CD14-positive monocyte (primary cell): ENCODE measurements at regions not wholly inside any gene's neighbourhood (a gene's known extent, or its start where the extent isn't known, plus 50 kb on each side); places are given as distances from the start of the nearest gene placed in this dataset.

Source experiments
- DNase-seq, 3 donors: peaks; one replicate each; pipeline ENCODE4 v3.0.0-alpha.2; 2011 to 2022
- H2AFZ ChIP-seq: 2 replicates; pipeline ENCODE4 v1.6.0; 2012; ENCODE audit warnings: mild to moderate bottlenecking, low read depth, low read length, inconsistent platforms; ENCODE audit not compliant: insufficient read depth, poor library complexity, severe bottlenecking
- H3K27ac ChIP-seq, 2 donors: 1 replicate in 1 of 2; 2 replicates in 1 of 2; pipeline ENCODE4 v1.5.1; 2012 to 2013; ENCODE audit warnings: low read length in 2 of 2, control low read depth in 1 of 2, inconsistent platforms in 1 of 2, low read depth in 1 of 2, mild to moderate bottlenecking in 1 of 2
- H3K27me3 ChIP-seq, 2 donors: one replicate each; pipeline versions ENCODE4 v1.6.0 to v1.6.1; 2011 to 2013; ENCODE audit warnings: low read length in 2 of 2; ENCODE audit not compliant: control insufficient read depth in 2 of 2, insufficient read depth in 2 of 2
- H3K36me3 ChIP-seq, 2 donors: replicated peaks in 1 of 2; 1 replicate in 1 of 2; 2 replicates in 1 of 2; pipeline versions ENCODE4 v1.5.1 to v1.6.1; 2012 to 2013; ENCODE audit warnings: low read length in 2 of 2, control low read depth in 1 of 2, inconsistent platforms in 1 of 2, mild to moderate bottlenecking in 1 of 2; ENCODE audit not compliant: insufficient read depth in 2 of 2, control insufficient read depth in 1 of 2
- H3K4me1 ChIP-seq, 2 donors: 1 replicate in 1 of 2; 2 replicates in 1 of 2; pipeline versions ENCODE4 v1.5.1 to v1.6.1; 2012 to 2013; ENCODE audit warnings: low read length in 2 of 2, control low read depth in 1 of 2, inconsistent platforms in 1 of 2, mild to moderate bottlenecking in 1 of 2, moderate library complexity in 1 of 2; ENCODE audit not compliant: insufficient read depth in 2 of 2, control insufficient read depth in 1 of 2
- H3K4me2 ChIP-seq: replicated peaks from 2 replicates; pipeline ENCODE3; 2012; ENCODE audit warnings: low read length, moderate library complexity, mild to moderate bottlenecking; ENCODE audit not compliant: poor library complexity, severe bottlenecking; ENCODE audit errors: extremely low read depth
- H3K4me3 ChIP-seq, 3 experiments: fragments of 200-600 bp in 1 of 3; sonication (generic) in 1 of 3; replicated peaks in 1 of 3; 1 replicate in 2 of 3; 2 replicates in 1 of 3; pipeline ENCODE4 v1.5.1; 2011 to 2013; ENCODE audit warnings: low read length in 3 of 3, mild to moderate bottlenecking in 3 of 3, control low read depth in 2 of 3, low read depth in 2 of 3, inconsistent platforms in 1 of 3, moderate library complexity in 1 of 3
- H3K79me2 ChIP-seq: 2 replicates; pipeline ENCODE4 v1.6.0; 2012; ENCODE audit warnings: mild to moderate bottlenecking, control low read depth, inconsistent platforms, low read length, moderate library complexity; ENCODE audit not compliant: insufficient read depth
- H3K9ac ChIP-seq: 2 replicates; pipeline ENCODE4 v1.6.0; 2017; ENCODE audit warnings: low read length, mild to moderate bottlenecking; ENCODE audit not compliant: insufficient read depth, poor library complexity, severe bottlenecking
- H3K9me3 ChIP-seq, 2 donors: replicated peaks in 1 of 2; 1 replicate in 1 of 2; 2 replicates in 1 of 2; pipeline versions ENCODE4 v1.5.1 to v1.6.1; 2012 to 2013; ENCODE audit warnings: low read length in 2 of 2, control low read depth in 1 of 2; ENCODE audit not compliant: control insufficient read depth in 1 of 2, insufficient read depth in 1 of 2
- H4K20me1 ChIP-seq: 2 replicates; pipeline ENCODE4 v1.6.0; 2012; ENCODE audit warnings: mild to moderate bottlenecking, low read length, control low read depth, moderate library complexity; ENCODE audit not compliant: insufficient read depth
- H3K27ac Mint-ChIP-seq, 7 donors: one replicate each; pipeline ENCODE4 v1.8.0; 2020; ENCODE audit warnings: mild to moderate bottlenecking in 7 of 7, mixed read lengths in 7 of 7, moderate library complexity in 6 of 7, inconsistent platforms in 2 of 7
- H3K27me3 Mint-ChIP-seq, 3 donors: one replicate each; pipeline ENCODE4 v1.8.0; 2021 to 2022; ENCODE audit warnings: low read depth in 3 of 3, mild to moderate bottlenecking in 3 of 3, mixed read lengths in 3 of 3, moderate library complexity in 3 of 3, inconsistent platforms in 1 of 3
- H3K36me3 Mint-ChIP-seq, 2 donors: one replicate each; pipeline ENCODE4 v1.8.0; 2020; ENCODE audit warnings: mixed read lengths in 2 of 2, inconsistent platforms in 1 of 2, mild to moderate bottlenecking in 1 of 2
- H3K4me1 Mint-ChIP-seq: one replicate; pipeline ENCODE4 v1.8.0; 2020; ENCODE audit warnings: mild to moderate bottlenecking, mixed read lengths
- H3K4me3 Mint-ChIP-seq, 2 donors: one replicate each; pipeline ENCODE4 v1.8.0; 2020; ENCODE audit warnings: mild to moderate bottlenecking in 2 of 2, mixed read lengths in 2 of 2, moderate library complexity in 1 of 2
- H3K9me3 Mint-ChIP-seq, 7 donors: one replicate each; pipeline ENCODE4 v1.8.0; 2020 to 2022; ENCODE audit warnings: mixed read lengths in 7 of 7, mild to moderate bottlenecking in 6 of 7, moderate library complexity in 6 of 7, inconsistent platforms in 2 of 7
- CTCF ChIP-seq: fragments of 200-600 bp; IDR thresholded peaks from one replicate; pipeline ENCODE4 v1.8.0; 2022; ENCODE audit warnings: antibody characterized with exemption, mild to moderate bottlenecking
- WGBS: methylation state at CpG from one replicate; pipeline ENCODE4 v1.1.5; 2013; ENCODE audit warnings: missing lambda C conversion rate; ENCODE audit not compliant: insufficient coverage; 5-methylcytosine and 5-hydroxymethylcytosine counted together
- intact Hi-C, 2 donors: fragments of 100-400 bp; cut with micrococcal nuclease; formaldehyde crosslinking; loops; one replicate each; pipeline versions ENCODE4 v1.15.0 to v1.15.1; 2023

GRCh38 chr2:37827455-37827854 lies 97.6 kb upstream of the RMDN2 start:
- no peaks in the 10 kb centered on the region for H3K27me3 ChIP-seq
- H3K79me2 ChIP-seq, result peaks cover 64% of the 10 kb centered on the region
- peak overlapping the region in 1 of 3 experiments; percentile 60 for H3K4me3 ChIP-seq
- H3K4me1 ChIP-seq, result peaks cover 98% of the 10 kb centered on the region in 2 donors
- Mint-ChIP-seq H3K36me3 (peaks cover 6 to 18% of the 10 kb centered on the region in 2 donors), H3K4me1 (peaks cover 94% of the 10 kb centered on the region), H3K27ac (peak overlapping the region; percentile 92 to 99 (median 97)), H3K27me3 (no peaks in the 10 kb centered on the region), H3K9me3 (peaks cover 0 to 2% (median 0%) of the 10 kb centered on the region in 7 donors), H3K4me3 (peak overlapping the region in 1 of 2 donors; percentile 86)
- DNase-seq, result no peak
- TF ChIP-seq CTCF, result no peak
- peak overlapping the region; percentile 69 for H3K4me2 ChIP-seq
- H4K20me1 ChIP-seq, result no peaks in the 10 kb centered on the region
- no peaks in the 10 kb centered on the region for H3K36me3 ChIP-seq
- H3K9ac ChIP-seq, result no peak overlapping the region
- peak overlapping the region in 1 of 2 donors; percentile 97 for H3K27ac ChIP-seq
- intact Hi-C loops, result loop anchor here in 1 of 2 donors (5.0 to 10.0 kb wide), 4 partner anchors 65 to 480 kb away; no protein-coding TSS in a partner anchor
- no peak overlapping the region for H2AFZ ChIP-seq
- no peaks in the 10 kb centered on the region for H3K9me3 ChIP-seq
- 91% methylated on average over 7 of the region's 7 CpGs for WGBS

GRCh38 chr2:37827911-37828511 lies 97.1 kb upstream of the RMDN2 start:
- Mint-ChIP-seq H3K27me3 (no peaks in the 10 kb centered on the region), H3K9me3 (peaks cover 0 to 2% (median 0%) of the 10 kb centered on the region in 7 donors), H3K36me3 (peaks cover 6 to 18% of the 10 kb centered on the region in 2 donors), H3K4me3 (peak overlapping the region; percentile 47 to 86), H3K27ac (peak overlapping the region; percentile 92 to 99 (median 97)), H3K4me1 (peaks cover 93% of the 10 kb centered on the region)
- peaks cover 97 to 98% of the 10 kb centered on the region in 2 donors for H3K4me1 ChIP-seq
- H3K27me3 ChIP-seq, result no peaks in the 10 kb centered on the region
- no peaks in the 10 kb centered on the region for H3K36me3 ChIP-seq
- peak overlapping the region in 1 of 3 experiments; percentile 60 for H3K4me3 ChIP-seq
- H3K4me2 ChIP-seq, result peak overlapping the region; percentile 69
- no peaks in the 10 kb centered on the region for H3K9me3 ChIP-seq
- peak overlapping the region; percentile 87 to 97 for H3K27ac ChIP-seq
- no peaks in the 10 kb centered on the region for H4K20me1 ChIP-seq
- peaks cover 67% of the 10 kb centered on the region for H3K79me2 ChIP-seq
- WGBS, result 96% methylated on average over 3 of the region's 6 CpGs
- H2AFZ ChIP-seq, result no peak overlapping the region
- TF ChIP-seq CTCF, result no peak
- H3K9ac ChIP-seq, result peak overlapping the region; percentile 51
- DNase-seq, result peak in 1 of 3 donors; percentile 45
- intact Hi-C loops, result loop anchor here in 1 of 2 donors (2.0 to 10.0 kb wide), 6 partner anchors 66 to 481 kb away; no protein-coding TSS in a partner anchor
